IPS-18c (cell line): ENCODE measurements at regions not wholly inside any gene's neighbourhood (a gene's known extent, or its start where the extent isn't known, plus 50 kb on each side); places are given as distances from the start of the nearest gene placed in this dataset.
"Not testable (repeated sequence)": the region's sequence is repeated elsewhere in the genome, so short reads cannot be mapped to it uniquely, and the experiment has no call there.

Experiments used
- H3K4me3 ChIP-seq: 2 replicates; pipeline ENCODE4 v1.7.0; 2013; ENCODE audit warnings: low read depth, mild to moderate bottlenecking, low read length, moderate library complexity; ENCODE audit not compliant: insufficient read depth
- H3K9me3 ChIP-seq: one replicate; pipeline ENCODE4 v1.6.1; 2013; ENCODE audit warnings: mild to moderate bottlenecking, low read length, moderate library complexity; ENCODE audit not compliant: control insufficient read depth, insufficient read depth

- no peaks in the 10 kb centered on the region for H3K9me3 ChIP-seq
- H3K4me3 ChIP-seq, result no peak overlapping the region
These were observed 264.8 kb upstream of the CDH11 start for GRCh38 chr16:65386672-65387071.

GRCh38 chr16:65384441-65384840 is 262.6 kb upstream of the CDH11 start:
- no peak overlapping the region for H3K4me3 ChIP-seq
- H3K9me3 ChIP-seq, result no peaks in the 10 kb centered on the region

GRCh38 chr16:65377195-65377594 is 255.3 kb upstream of the CDH11 start:
- no peaks in the 10 kb centered on the region for H3K9me3 ChIP-seq
- H3K4me3 ChIP-seq, result no peak overlapping the region

GRCh38 chr16:65376601-65377000 is 254.7 kb upstream of the CDH11 start:
- H3K9me3 ChIP-seq, result no peaks in the 10 kb centered on the region
- no peak overlapping the region for H3K4me3 ChIP-seq

GRCh38 chr16:65375651-65376050 is 253.8 kb upstream of the CDH11 start:
- Histone ChIP-seq H3K4me3 (no peak overlapping the region), H3K9me3 (no peaks in the 10 kb centered on the region)

- Histone ChIP-seq H3K4me3 (no peak overlapping the region), H3K9me3 (no peaks in the 10 kb centered on the region)
These were observed 251.2 kb upstream of the CDH11 start for GRCh38 chr16:65373097-65373496.

GRCh38 chr16:65372171-65372570 is 250.3 kb upstream of the CDH11 start:
- H3K4me3 ChIP-seq, result no peak overlapping the region
- no peaks in the 10 kb centered on the region for H3K9me3 ChIP-seq

GRCh38 chr16:65365732-65366715 is 244.2 kb upstream of the CDH11 start:
- H3K9me3 ChIP-seq, result no peaks in the 10 kb centered on the region
- no peak overlapping the region for H3K4me3 ChIP-seq

GRCh38 chr16:65356721-65357120 is 234.9 kb upstream of the CDH11 start:
- not testable (repeated sequence) for H3K4me3 ChIP-seq, H3K9me3 ChIP-seq

GRCh38 chr16:65355706-65356105 is 233.8 kb upstream of the CDH11 start:
- H3K9me3 ChIP-seq, result peaks cover 4% of the 10 kb centered on the region
- no peak overlapping the region for H3K4me3 ChIP-seq

GRCh38 chr16:65353183-65353582 is 231.3 kb upstream of the CDH11 start:
- Histone ChIP-seq H3K9me3 (peaks cover 4% of the 10 kb centered on the region), H3K4me3 (no peak overlapping the region)

GRCh38 chr16:65349626-65350025 is 227.8 kb upstream of the CDH11 start:
- H3K4me3 ChIP-seq, result no peak overlapping the region
- H3K9me3 ChIP-seq, result no peaks in the 10 kb centered on the region

GRCh38 chr16:65343556-65343955 is 221.7 kb upstream of the CDH11 start:
- no peak overlapping the region for H3K4me3 ChIP-seq

GRCh38 chr16:65342231-65342866 is 220.5 kb upstream of the CDH11 start:
- Histone ChIP-seq H3K4me3 (no peak overlapping the region), H3K9me3 (no peaks in the 10 kb centered on the region)

More at GRCh38 chr16:65343556-65343955, 221.7 kb upstream of the CDH11 start:
- H3K9me3 ChIP-seq, result no peaks in the 10 kb centered on the region

GRCh38 chr16:65339062-65339461 is 217.2 kb upstream of the CDH11 start:
- no peaks in the 10 kb centered on the region for H3K9me3 ChIP-seq

GRCh38 chr16:65336160-65336559 is 214.3 kb upstream of the CDH11 start:
- no peaks in the 10 kb centered on the region for H3K9me3 ChIP-seq
- H3K4me3 ChIP-seq, result no peak overlapping the region

More at GRCh38 chr16:65339062-65339461, 217.2 kb upstream of the CDH11 start:
- H3K4me3 ChIP-seq, result no peak overlapping the region

GRCh38 chr16:65334081-65334480 is 212.2 kb upstream of the CDH11 start:
- Histone ChIP-seq H3K4me3 (no peak overlapping the region), H3K9me3 (no peaks in the 10 kb centered on the region)

- Histone ChIP-seq H3K4me3 (no peak overlapping the region), H3K9me3 (no peaks in the 10 kb centered on the region)
These were observed 211.4 kb upstream of the CDH11 start for GRCh38 chr16:65333283-65333682.
